Dendritic cell treated with granulocyte-macrophage colony-stimulating factor and Interleukin-4, amounts not matched to agents 40 ng/mL and 50 ng/mL, for 4 days (primary cell): ENCODE measurements at regions not wholly inside any gene's neighbourhood (a gene's known extent, or its start where the extent isn't known, plus 50 kb on each side); places are given as distances from the start of the nearest gene placed in this dataset.

ENCODE experiments used
- H3K27ac Mint-ChIP-seq: one replicate; pipeline ENCODE4 v1.8.0; 2022; ENCODE audit warnings: mild to moderate bottlenecking, mixed read lengths
- H3K27me3 Mint-ChIP-seq: one replicate; pipeline ENCODE4 v1.8.0; 2022; ENCODE audit warnings: mild to moderate bottlenecking, mixed read lengths
- H3K36me3 Mint-ChIP-seq: one replicate; pipeline ENCODE4 v1.8.0; 2022; ENCODE audit warnings: low read depth, mixed read lengths
- H3K4me1 Mint-ChIP-seq: one replicate; pipeline ENCODE4 v1.8.0; 2022; ENCODE audit warnings: low read depth, mixed read lengths
- H3K4me3 Mint-ChIP-seq: one replicate; pipeline ENCODE4 v1.8.0; 2022; ENCODE audit warnings: mild to moderate bottlenecking, moderate library complexity, mixed read lengths
- H3K9me3 Mint-ChIP-seq: one replicate; pipeline ENCODE4 v1.8.0; 2022; ENCODE audit warnings: mixed read lengths
- intact Hi-C: fragments of 100-400 bp; cut with micrococcal nuclease; formaldehyde crosslinking; loops from one replicate; pipeline ENCODE4 v1.15.0; 2022

- intact Hi-C loops: no loop called here
- Mint-ChIP-seq H3K27ac (no peak overlapping the region), H3K9me3 (no peaks in the 10 kb centered on the region), H3K4me1 (no peaks in the 10 kb centered on the region), H3K4me3 (no peak overlapping the region), H3K27me3 (no peaks in the 10 kb centered on the region), H3K36me3 (no peaks in the 10 kb centered on the region)
Measured at GRCh38 chrX:22922961-22923360, 76.8 kb upstream of the DDX53 start.

GRCh38 chrX:22934640-22935039, 65.1 kb upstream of the DDX53 start:
- Mint-ChIP-seq H3K27me3 (no peaks in the 10 kb centered on the region), H3K4me3 (no peak overlapping the region), H3K4me1 (no peaks in the 10 kb centered on the region), H3K36me3 (no peaks in the 10 kb centered on the region), H3K9me3 (no peaks in the 10 kb centered on the region), H3K27ac (no peak overlapping the region)
- intact Hi-C loops: no loop called here

GRCh38 chrX:22944945-22945344, 54.8 kb upstream of the DDX53 start:
- intact Hi-C loops: no loop called here
- H3K4me3 Mint-ChIP-seq: no peak overlapping the region
- H3K27ac Mint-ChIP-seq: no peak overlapping the region
- no peaks in the 10 kb centered on the region for H3K36me3 Mint-ChIP-seq
- H3K9me3 Mint-ChIP-seq: no peaks in the 10 kb centered on the region
- peaks cover 2% of the 10 kb centered on the region for H3K27me3 Mint-ChIP-seq
- H3K4me1 Mint-ChIP-seq: no peaks in the 10 kb centered on the region
